GM21381 (cell line): ENCODE measurements at regions not wholly inside any gene's neighbourhood (a gene's known extent, or its start where the extent isn't known, plus 50 kb on each side); places are given as distances from the start of the nearest gene placed in this dataset.
A peak's percentile ranks its signal among the peaks of the same experiment; 100 is the strongest.

Experiments used
- ATAC-seq: cut with Tn5 transposase; IDR thresholded peaks from one replicate; pipeline ENCODE4 v1.9.1; 2021; ENCODE audit warnings: mild to moderate bottlenecking, moderate library complexity; ENCODE audit not compliant: unreplicated experiment

DNA sequence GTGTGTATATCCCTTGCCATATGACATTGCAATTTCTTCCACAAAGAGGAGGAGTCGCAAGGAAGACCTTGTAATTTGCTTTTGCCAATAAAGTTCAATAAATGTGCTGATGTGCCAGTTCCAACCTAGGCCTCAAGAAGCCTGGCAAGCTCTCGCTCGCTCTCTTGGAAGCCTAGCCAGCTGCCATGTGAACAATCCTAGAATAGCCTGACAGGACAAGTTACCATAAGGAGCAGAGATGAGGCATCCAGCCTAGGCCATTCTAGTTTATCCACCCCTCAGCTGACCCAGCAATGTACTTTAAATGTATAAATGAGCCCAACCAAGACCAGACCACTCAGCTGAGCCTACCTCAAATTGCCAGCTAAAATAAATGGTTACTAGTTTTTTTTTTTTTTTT lies 145.7 kb upstream of the QRFPR start:
- no peak for ATAC-seq

DNA sequence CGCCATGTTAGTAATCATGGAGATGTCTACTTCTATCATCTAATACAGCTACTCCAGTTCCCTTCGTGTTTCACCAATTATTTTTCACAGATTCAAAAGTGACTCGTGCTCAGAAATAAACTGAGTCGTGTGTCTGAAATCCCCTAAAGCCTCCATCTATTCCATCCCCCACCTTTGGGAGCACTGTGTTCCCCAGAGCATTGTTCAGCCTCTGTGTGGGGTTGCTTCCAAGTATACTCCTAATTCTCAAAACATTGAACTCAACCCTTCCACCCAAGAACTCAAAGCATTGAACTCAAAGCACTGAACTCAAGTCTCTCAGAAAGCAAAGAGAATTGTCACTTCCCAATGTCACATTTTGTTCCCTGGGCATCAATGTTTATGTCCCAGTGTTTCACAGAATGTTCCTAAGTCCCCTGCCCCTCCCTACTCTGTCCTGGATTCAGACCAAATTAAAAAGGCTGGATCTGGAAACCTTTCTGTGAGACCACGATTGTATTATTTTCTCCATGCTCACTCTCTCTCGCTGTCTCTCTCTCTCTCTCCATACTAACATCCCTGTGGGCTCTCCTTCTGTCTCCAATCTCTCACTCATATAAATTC lies 138.5 kb upstream of the QRFPR start:
- ATAC-seq = no peak

DNA sequence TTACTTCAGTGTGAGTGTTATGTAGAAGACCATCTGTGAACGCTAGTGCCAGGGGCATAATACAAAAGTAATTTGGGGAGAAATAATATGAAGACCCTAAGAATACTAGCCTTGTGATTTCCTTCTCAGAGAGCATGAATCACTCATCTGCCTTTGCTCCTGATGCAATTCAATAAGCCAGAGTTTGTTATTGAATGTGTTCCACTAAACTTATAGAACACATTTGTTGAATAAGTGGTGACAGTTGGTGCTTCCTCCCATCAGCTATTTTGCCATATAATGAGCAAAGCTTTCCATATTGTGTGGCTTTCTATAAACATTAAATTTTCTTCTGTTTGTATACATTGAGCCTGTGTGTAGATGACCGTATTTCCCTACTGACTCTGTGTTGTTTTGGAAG lies 136.4 kb upstream of the QRFPR start:
- no peak for ATAC-seq

DNA sequence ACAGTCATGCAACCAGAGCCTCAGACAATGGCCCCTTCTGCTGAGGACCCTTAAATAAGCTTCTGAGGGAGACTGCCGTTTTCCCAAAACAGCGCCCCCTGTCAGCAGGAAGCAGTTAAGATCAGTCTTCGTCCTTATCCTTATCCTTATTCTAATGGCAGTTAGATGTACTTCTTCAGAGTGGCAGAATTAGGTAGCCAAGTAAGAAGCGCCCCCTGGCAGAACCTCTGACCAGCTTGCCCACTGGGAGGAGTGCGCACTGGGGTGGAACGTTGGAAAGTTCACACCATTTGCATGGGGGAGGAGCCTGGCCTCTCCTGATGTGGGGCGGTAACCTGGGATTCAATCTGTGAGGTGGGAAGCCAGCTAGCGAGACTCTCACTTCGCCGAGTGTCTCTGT lies 133.6 kb upstream of the QRFPR start:
- ATAC-seq = no peak

DNA sequence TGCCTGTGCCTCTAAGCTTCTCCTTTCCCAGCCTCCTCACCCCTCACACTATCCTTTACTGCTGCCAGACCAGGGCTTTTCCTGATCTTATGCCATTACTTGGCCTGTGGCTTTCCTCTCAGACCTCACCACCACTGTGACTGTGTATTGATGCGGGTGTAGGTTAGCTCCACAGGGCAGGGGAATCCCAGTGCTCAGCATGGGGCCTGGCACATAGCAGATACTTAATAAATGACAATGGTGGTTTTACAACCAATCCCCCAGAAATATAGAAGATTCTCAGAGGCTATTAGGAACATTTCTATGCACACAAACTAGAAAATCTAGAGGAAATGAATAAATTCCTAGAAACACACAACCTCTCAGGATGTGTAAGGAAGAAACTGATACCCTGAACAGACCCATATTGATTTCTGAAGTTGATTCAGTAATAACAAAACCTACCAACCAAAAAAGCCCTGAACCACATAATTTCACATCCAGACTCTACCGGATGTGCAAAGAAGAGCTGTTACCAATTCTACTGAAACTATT lies 129.6 kb upstream of the QRFPR start:
- ATAC-seq = peak; percentile 79

DNA sequence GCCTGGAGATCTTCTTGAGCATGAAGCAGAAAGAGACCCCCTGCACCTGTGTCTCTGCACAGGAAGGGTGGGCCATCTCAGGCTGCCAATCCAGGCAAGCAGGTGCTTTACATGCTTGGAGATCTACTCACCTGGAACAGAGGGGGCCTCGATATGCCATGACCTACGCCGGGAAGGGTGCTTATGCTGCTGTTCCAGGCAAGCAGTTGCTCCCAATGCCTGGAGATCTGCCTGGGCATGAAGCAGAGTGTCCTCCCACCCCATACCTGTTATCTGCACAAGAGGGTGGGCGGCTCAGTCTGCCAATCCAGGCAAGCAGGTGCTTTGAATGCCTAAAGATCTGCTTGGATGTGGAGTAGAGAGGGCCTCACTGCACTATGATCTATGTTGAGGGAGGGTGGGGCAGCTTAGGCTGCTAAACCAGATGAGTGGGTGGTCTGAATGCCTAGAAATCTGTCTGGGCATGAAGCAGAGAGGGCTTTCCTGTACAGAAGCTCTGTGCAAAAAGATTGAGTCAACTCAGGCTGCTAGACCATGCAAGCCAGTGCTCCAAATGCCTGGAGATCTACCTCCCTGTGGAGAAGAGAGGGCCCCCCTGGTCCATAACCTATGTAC lies 104.5 kb upstream of the QRFPR start:
- no peak for ATAC-seq

DNA sequence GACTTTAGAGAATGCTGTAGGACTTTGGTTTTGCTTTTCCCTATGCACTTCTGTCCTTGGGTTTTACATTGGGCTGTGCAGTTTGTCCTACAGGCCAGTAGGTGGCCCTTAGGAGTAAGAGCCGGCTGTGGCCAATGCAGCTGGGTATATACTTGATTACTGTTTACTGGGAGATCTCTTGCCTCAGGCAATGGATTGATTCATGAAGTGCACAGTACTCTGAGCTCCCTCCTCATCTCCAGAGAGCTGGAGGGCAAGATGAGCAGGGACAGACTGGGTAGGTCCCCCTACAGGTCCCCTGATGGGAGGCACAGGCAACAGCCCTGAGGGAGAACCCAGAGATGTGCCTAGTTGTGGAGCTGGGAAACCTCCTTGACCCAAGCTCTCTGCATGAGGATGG lies 103.8 kb upstream of the QRFPR start:
- peak; percentile 93 for ATAC-seq

DNA sequence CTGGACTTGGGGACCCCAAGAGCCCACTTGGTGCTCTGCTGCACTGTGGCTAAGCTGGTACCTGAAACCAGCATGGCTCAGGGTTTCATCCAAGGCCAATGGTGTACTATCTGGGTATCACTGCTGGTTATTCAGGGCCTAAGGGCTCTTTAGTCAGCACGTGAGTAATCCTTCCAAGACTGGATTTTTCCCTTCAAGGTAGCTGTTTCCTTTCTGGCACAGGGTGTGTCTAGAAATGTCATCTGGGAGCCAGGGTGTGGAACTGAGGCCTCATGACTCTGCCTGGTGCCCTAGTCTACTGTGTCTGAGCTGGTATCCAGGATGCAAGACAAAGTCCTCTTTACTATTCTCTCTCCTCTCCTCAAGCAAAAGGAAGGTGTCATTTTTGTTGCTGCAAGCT lies 99.0 kb upstream of the QRFPR start:
- no peak for ATAC-seq

DNA sequence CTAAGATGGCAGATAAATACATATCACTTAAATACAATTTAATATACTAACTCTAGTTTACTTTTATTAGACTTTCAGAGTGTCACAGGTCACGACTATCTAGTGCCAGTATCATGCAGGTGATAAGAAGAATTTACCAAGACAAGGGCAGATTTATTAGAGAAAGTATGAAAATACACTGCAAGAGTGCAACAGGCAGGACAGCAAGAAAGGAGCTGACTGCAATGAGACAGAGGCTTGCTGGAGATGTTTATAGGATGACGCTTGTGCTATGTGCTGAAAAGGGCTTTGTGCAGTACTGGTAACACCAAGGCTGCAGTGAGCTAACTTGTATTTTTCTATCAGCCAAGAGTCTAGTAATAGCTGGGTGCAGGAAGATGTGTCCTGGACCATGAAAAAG lies 96.7 kb upstream of the QRFPR start:
- no peak for ATAC-seq

DNA sequence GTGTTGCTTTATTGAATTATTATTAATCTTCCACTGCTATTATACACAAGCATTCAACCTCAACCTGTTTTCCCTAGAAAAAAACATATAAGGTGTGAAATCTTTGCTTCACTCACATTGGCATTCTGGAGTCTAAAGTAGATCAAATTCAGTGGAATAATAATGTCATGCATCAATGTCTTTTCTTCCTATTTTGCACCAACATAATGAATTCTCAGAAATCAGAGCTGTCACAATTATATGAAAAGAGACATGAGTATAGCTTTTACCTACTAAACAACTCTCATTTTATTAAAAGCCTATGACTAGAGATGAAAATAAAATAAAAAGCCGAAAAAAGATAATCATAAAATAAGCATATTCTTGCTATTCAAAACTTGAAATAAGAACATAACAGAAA lies 96.3 kb upstream of the QRFPR start:
- ATAC-seq = no peak

DNA sequence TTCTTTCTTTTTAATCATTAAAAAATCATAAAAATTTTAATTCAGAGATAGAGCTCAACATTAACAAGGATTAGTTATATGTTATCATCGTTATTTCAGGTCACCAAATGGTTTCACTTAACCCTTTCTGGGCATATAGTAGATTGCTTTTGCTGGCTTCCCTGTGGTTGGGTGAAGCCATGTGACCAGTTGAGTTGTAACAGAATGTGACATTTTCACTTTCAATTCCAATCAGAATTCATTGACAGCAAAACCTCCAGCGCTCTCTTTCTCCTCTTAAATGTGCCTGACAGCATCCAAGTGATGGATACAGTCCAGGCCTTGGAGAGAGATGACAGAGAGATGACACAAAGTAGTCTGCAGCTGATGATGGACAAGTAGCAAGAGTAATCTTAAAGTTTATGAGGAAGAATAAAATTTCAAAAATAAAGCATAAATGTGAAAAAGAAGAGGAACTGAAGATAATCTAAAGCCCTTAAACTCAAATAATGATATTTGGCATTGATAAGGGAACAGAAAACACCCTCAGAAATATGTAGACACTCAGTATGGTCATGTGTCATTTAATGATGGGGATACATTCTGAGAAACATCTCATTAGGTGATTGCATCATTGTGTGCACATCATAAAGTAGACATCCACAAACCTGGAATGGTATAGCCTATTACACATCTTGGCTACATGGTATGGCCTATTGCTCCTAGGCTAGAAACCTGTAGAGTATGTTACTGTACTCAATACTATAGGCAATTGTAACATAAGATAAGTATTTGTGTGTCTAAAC lies 92.3 kb upstream of the QRFPR start:
- no peak for ATAC-seq

DNA sequence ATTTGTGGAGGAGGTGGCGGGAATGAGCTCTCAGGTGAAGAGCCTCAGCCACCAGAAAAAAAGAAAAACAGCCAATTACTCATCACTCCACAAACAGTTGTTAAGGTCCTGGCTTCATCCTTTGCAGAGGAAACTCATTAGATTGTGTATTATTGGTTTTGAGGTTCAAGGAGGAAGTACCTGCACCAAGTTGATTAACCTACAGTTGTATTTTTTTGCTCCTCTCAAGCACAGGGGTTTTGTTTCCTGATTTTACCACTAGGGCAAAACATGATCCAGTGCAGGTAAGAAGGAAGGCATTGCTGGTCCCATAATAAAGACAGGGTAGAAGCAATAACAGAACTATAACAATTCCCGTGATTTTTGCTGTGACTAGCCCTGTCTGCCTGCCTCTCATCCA lies 84.0 kb upstream of the QRFPR start:
- ATAC-seq = no peak

DNA sequence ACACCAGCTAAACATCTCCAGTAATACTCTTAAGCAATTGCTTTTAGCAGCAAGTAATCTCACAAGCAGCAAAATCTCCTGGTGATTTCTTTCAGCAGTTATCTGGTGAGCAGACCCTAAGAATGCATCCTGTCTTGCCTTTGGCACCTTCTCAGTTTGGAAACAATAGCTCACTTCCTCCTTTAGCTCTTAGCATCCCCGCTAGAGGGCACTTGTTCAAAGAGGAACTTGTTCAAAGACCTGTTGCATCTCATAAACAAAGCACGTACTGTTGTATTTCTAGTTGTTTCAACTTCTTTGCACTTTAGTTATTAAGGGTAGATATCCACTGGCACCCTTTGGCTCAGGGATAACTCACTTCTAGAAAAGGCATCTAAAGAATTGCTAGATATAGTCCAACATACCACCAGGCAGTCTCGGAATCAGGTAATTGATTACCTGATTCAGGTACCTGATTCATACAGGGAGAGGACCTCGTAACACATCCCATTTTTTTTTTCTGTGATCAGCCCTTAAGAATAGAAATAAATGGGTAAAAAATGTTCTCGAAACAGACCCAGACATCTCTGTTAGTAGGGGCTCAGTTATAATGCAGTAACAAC lies 81.9 kb upstream of the QRFPR start:
- ATAC-seq = peak; percentile 95

DNA sequence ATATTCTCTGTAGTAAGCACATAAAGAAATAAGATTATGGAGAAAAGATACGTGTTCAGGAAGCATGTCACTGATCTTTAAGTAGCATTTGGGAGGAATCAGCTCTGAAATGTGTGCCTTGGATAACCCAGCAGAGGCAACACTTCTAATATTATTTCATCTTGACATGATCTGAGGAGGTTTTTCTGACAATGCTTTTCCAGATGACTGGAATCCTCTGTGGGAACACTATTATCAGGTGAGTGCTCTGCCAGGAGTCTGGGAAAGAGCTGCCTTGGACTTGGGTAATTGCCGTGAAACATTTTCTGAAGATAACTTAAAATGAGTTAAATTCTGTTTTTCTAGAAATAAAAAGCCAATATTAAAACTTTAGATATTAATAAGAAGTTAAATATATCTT lies 78.2 kb upstream of the QRFPR start:
- no peak for ATAC-seq

DNA sequence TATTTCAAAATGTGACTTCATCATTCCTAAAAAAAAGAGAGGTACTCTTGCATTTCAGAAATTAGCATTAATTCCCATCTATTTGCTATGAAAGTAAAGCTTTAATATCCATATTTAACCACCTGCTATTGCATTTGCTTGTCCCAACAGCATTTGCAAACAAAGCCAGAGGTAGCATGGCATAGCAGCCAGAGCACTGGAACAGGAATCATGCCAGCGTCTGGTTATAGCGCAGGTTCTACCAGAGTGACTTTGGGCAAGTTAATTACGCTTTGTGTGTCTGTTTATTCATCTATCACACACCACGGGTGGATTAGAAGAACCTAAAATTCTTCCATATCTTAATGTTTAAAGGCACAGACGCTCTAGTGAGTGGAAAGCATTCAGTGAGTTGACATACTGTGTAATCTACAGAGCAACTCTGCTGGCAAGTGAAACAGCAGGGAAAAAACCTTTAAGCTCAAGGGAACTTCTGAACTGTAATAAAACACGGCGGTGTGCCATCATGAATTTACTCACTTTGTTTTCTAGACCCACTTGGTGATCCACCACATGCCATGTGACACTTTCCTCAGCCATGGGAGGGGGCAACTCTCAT lies 76.6 kb upstream of the QRFPR start:
- no peak for ATAC-seq

DNA sequence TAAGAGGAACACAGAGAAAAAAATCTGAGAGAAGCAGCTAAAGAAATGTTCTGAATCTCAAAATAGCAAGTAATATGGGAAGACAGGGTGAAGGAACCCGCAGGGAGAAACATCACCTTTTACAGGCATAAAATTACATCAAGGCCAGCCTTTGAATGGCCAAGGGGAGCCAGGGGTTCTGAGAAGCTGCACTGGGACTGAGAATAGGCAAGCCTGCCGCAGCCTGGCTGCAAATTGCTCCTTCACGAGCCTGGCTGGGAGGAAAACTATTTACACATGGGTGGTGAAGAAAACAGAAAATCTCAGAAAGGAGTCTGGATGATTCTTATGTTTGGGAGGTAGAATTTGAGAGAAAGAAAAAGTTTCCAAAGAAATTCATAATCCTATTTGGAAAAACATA lies 74.5 kb upstream of the QRFPR start:
- no peak for ATAC-seq

DNA sequence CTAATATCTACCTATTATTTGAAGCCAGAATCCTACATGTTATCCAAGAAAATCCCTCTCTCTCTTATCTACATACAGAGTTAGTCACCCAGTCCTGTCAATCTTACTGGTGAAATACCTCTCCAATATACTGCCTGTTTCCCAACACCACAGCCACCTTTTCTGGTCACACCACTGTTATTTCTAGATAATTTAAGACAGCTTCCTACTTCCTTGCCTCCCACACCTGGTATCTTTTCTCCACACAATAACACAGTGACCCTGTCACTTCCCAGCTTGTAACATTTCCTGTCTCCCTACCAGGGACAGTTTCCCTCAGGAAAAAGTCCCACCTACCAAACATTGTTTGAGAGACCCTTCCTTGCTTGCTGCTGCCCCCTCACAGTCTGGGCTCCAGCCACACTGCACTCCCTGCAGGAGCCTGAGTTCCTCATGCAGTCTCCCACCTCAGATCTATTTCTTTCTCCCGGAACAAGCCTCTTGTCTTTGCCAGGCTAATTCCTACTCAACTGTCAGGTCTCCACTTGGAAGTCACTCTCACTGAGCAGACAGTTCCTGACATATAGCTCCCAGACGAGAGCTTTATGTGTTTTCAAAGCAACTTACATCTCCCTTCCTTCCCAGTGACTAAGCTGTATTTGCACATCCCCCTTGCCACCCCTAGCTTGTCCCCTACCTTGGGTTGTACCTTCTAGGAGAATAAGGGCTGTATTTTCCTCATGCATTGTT lies 73.6 kb upstream of the QRFPR start:
- ATAC-seq = no peak

DNA sequence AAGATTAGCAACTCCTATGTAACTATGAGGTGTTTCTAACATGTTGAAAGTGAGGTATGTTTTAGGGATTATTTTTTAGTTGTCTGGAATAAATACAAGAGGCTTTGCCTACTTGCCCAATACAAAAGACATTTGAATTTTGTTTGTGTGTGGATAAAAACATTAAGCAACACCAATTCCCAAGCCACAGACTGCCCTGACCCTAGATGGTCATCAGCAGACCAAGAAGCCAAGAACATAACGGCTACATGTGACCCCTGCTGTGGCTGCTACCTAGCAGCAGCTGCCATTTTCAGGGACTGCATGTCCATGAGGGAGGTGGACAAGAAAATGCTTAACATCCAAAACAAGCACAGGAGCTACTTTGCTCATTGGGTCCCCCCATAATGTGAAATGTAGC lies 70.5 kb upstream of the QRFPR start:
- ATAC-seq = no peak

DNA sequence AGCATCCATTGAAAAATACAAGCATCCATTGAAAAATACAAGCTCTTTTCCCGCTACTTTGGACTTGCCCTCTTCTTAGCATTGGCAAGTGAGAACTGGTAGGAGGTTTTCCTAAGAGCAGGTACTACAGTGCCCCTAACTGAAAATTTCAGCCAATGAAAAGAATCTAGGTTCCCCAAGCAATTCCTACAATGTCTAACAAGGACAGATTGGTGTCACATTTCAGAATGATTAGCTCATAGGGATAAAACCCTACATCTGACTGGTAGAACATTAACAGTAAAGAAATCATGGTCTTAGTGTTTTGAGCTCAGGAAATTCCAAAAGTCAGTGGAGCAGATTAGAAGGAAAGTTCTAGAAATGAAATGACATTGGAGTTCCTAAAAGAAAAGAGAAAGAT lies 68.6 kb upstream of the QRFPR start:
- no peak for ATAC-seq

DNA sequence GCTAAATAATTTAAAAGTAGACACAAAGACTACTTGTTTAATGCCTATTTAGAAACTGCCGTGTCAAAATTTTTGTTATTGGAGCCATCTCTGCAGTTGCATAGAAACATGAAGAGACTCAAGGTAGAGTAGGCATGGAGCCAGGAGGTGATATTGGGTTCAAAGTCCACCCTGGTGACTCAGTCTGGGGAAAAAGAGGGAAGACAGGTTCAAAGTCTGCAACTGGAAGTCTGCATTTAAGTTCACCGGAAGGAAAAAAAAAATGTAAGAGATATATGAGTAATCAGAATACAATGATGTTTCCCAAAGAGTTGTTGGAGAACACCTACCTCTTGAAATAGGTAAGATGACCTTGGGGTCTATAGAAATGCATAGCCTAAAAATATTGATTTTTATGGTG lies 67.4 kb upstream of the QRFPR start:
- ATAC-seq = no peak

DNA sequence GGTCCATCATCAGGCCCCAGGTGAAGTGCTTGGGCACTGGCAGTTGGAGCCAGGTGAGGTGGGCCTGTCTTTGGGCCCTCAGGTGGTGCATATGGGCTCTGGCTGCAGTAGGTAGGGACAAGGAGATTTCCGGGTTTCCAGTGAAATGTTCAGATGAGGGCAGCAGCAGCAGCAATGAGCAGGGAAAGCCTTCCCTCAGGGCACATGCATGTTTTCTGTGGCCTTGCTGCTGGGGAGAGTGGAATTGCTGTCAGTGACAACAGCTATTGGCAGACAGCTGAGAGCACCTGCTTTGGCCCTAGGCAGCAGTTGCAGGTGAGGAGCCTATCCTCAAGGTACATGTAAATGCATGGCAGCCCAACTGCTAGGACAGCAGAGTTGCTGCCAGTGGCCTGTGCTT lies 58.9 kb upstream of the QRFPR start:
- ATAC-seq = no peak
